Left lung (tissue), 4 donors: ENCODE measurements at regions not wholly inside any gene's neighbourhood (a gene's known extent, or its start where the extent isn't known, plus 50 kb on each side); places are given as distances from the start of the nearest gene placed in this dataset.

ENCODE experiments used
- ATAC-seq: fragments of 200-7000 bp; cut with Tn5 transposase; one replicate; pipeline ENCODE4 v1.9.1; 2020; ENCODE audit warnings: moderate library complexity
- DNase-seq, 4 donors: peaks; one replicate each; pipeline ENCODE4 v3.0.0-alpha.2; 2013 to 2020
- H3K27ac ChIP-seq, 2 donors: fragments of 200-600 bp; sonication (generic) in 1 of 2; one replicate each; pipeline versions ENCODE4 v1.5.0 to v1.8.0; 2020 to 2021
- H3K27me3 ChIP-seq, 2 donors: fragments of 200-600 bp; sonication (generic) in 1 of 2; one replicate each; pipeline versions ENCODE4 v1.5.0 to v1.8.0; 2020 to 2021
- H3K36me3 ChIP-seq, 2 donors: fragments of 200-600 bp; sonication (generic) in 1 of 2; one replicate each; pipeline versions ENCODE4 v1.5.0 to v1.8.0; 2020 to 2021
- H3K4me1 ChIP-seq, 2 donors: fragments of 200-600 bp; one replicate each; pipeline ENCODE4 v1.8.0; 2021
- H3K4me3 ChIP-seq, 2 donors: fragments of 200-600 bp; sonication (generic) in 1 of 2; one replicate each; pipeline versions ENCODE4 v1.5.0 to v1.8.0; 2020 to 2021; ENCODE audit warnings: mild to moderate bottlenecking in 1 of 2
- H3K9me3 ChIP-seq, 2 donors: fragments of 200-600 bp; sonication (generic) in 1 of 2; one replicate each; pipeline versions ENCODE4 v1.5.0 to v1.8.0; 2020 to 2021
- CTCF ChIP-seq, 2 donors: fragments of 200-600 bp; sonication (generic) in 1 of 2; IDR thresholded peaks; one replicate each; pipeline versions ENCODE4 v1.5.0 to v1.8.0; 2021; ENCODE audit warnings: antibody characterized with exemption in 2 of 2
- intact Hi-C, 2 donors: fragments of 100-400 bp; cut with DNase I; formaldehyde crosslinking; loops; one replicate each; pipeline versions ENCODE4 v1.11.2 to v1.14.2; 2022
- donor health status: DM: no; HTN: yes; CAD: no.
- donor health status: DM: no; HTN: no; CAD: no.

- Histone ChIP-seq H3K4me3 (no peak overlapping the region), H3K4me1 (no peaks in the 10 kb centered on the region), H3K36me3 (no peaks in the 10 kb centered on the region), H3K27me3 (no peaks in the 10 kb centered on the region), H3K9me3 (no peaks in the 10 kb centered on the region), H3K27ac (no peak overlapping the region)
- DNase-seq (no peak), ATAC-seq (no peak)
- TF ChIP-seq CTCF (IDR thresholded peaks at IDR 0.05): no peak
- intact Hi-C loops: no loop called here
Measured at GRCh38 chr6:91982559-91982958, 1395.7 kb upstream of the MAP3K7 start.

DNA sequence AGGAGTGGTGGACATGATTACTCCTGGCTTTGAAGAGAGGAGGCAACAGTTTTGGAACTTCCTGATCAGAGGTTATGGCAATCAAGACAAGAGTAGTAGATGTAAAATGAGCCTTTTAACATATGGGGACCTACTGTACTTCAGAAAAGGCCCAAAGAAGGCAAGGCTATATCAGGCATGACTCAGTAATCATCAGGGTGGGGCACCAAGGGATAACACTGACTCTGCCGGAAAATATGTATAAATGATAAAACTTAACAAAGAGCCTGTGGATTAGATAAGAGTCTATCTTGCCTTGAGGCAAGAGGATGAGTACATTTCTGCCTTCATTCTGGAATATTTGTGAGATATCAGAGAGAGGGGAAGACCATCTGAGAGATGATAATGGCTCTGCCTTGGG lies 1389.9 kb upstream of the MAP3K7 start:
- H3K36me3 ChIP-seq: no peaks in the 10 kb centered on the region
- intact Hi-C loops: no loop called here
- H3K4me1 ChIP-seq: no peaks in the 10 kb centered on the region
- H3K4me3 ChIP-seq: no peak overlapping the region
- DNase-seq (no peak), ATAC-seq (no peak)
- H3K9me3 ChIP-seq: peaks cover 0 to 14% of the 10 kb centered on the region in 2 donors
- H3K27me3 ChIP-seq: no peaks in the 10 kb centered on the region
- H3K27ac ChIP-seq: no peak overlapping the region
- TF ChIP-seq CTCF (IDR thresholded peaks at IDR 0.05): no peak

DNA sequence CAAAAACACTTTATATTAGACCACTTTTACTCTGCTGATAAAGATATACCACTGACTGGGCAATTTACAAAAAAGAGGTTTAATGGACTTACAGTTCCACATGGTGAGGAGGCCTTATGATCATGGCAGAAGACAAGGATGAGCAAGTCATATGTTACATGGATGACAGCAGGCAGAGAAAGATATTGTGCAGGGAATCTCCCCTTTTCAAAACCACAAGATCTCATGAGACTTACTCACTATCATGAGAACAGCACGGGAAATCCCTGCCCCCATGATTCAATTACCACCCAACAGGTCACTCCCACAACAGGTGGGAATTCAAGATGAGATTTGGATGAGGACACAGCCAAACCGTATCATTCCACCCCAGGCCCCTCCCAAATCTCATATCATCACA lies 1383.8 kb upstream of the MAP3K7 start:
- Histone ChIP-seq H3K9me3 (peaks cover 0 to 22% of the 10 kb centered on the region in 2 donors), H3K4me1 (no peaks in the 10 kb centered on the region), H3K36me3 (no peaks in the 10 kb centered on the region), H3K27ac (no peak overlapping the region), H3K27me3 (no peaks in the 10 kb centered on the region), H3K4me3 (no peak overlapping the region)
- no peak for TF ChIP-seq CTCF (IDR thresholded peaks at IDR 0.05)
- DNase-seq: no peak
- intact Hi-C loops: no loop called here
- ATAC-seq: no peak

- ATAC-seq (no peak), DNase-seq (no peak)
- no peak for TF ChIP-seq CTCF (IDR thresholded peaks at IDR 0.05)
- intact Hi-C loops: no loop called here
- Histone ChIP-seq H3K36me3 (no peaks in the 10 kb centered on the region), H3K4me1 (no peaks in the 10 kb centered on the region), H3K27ac (no peak overlapping the region), H3K9me3 (peaks cover 0 to 18% of the 10 kb centered on the region in 2 donors), H3K27me3 (no peaks in the 10 kb centered on the region), H3K4me3 (no peak overlapping the region)
Measured at GRCh38 chr6:91965872-91966271, 1379.0 kb upstream of the MAP3K7 start.

DNA sequence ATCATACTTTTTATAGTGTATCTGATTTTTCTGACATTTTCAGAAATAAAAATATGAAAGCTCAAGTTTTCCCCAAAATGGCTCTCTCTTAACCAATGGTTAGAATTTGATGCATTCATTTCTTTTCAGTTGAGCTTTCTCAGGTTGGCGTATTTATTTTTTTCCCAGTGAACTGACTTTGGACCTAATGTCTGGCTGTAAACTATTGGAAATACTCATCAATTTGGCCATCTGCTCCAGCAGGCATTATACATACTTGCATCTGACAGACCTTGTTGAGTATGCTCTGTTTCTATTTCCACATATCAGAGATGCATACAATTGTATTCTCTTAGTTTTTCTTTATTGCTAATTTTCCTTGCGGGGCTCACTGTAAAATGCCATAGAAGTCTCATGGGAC lies 1374.8 kb upstream of the MAP3K7 start:
- Histone ChIP-seq H3K27ac (no peak overlapping the region), H3K36me3 (no peaks in the 10 kb centered on the region), H3K27me3 (no peaks in the 10 kb centered on the region), H3K4me1 (no peaks in the 10 kb centered on the region), H3K4me3 (no peak overlapping the region), H3K9me3 (peaks cover 0 to 18% of the 10 kb centered on the region in 2 donors)
- no peak for TF ChIP-seq CTCF (IDR thresholded peaks at IDR 0.05)
- intact Hi-C loops: no loop called here
- ATAC-seq (no peak), DNase-seq (no peak)
